Lower leg skin (tissue), 4 donors: ENCODE measurements at regions not wholly inside any gene's neighbourhood (a gene's known extent, or its start where the extent isn't known, plus 50 kb on each side); places are given as distances from the start of the nearest gene placed in this dataset.

Source experiments
- DNase-seq, 2 donors: peaks; one replicate each; pipeline ENCODE4 v3.0.0-alpha.2; 2019; ENCODE audit warnings: low spot score in 2 of 2
- H3K4me3 ChIP-seq: fragments of 200-600 bp; sonication (generic); 2 replicates; pipeline ENCODE4 v1.5.1; 2017; ENCODE audit warnings: mild to moderate bottlenecking, low read depth; ENCODE audit not compliant: poor library complexity, severe bottlenecking
- CTCF ChIP-seq, 3 donors: fragments of 450-650 bp; IDR thresholded peaks; one replicate each; pipeline ENCODE4 v1.5.1; 2016; ENCODE audit warnings: antibody characterized with exemption in 3 of 3, mild to moderate bottlenecking in 3 of 3, moderate library complexity in 2 of 3
- POLR2A ChIP-seq, 2 donors: fragments of 450-650 bp; IDR thresholded peaks; one replicate each; pipeline ENCODE4 v1.6.1; 2016 to 2017; ENCODE audit warnings: antibody characterized with exemption in 2 of 2, mild to moderate bottlenecking in 1 of 2, moderate library complexity in 1 of 2
- WGBS, 2 donors: methylation state at CpG; one replicate each; pipeline ENCODE4 v1.1.5; 2018; 5-methylcytosine and 5-hydroxymethylcytosine counted together
- intact Hi-C: fragments of 100-400 bp; cut with DNase I; formaldehyde crosslinking; loops from one replicate; pipeline ENCODE4 v1.15.0; 2023; ENCODE audit warnings: low total_unique reads

DNA sequence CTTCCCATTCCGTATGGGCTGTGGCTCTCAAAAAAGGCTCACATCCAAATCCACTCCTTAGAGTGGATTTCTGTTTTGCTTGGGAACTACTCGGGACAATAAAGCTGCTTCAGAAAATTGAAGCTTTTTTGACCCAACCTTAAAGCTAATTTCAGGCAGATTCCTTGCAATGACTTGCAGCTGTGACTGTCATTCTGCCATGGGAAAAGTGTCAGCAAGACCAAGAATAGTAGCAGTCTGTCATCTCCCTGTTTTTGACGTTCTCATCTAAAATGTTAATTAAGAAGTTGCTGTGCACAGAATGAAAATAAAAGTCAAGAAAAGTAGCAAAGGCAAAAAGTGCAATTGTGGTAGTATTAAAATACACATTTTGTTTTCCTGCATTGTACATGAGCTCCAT is 304.7 kb downstream of the COG6 start:
- 37 to 53% methylated on average over 3 of the region's 3 CpGs for WGBS, 2 donors
- no peak for DNase-seq
- intact Hi-C loops: no loop called here
- H3K4me3 ChIP-seq: no peak overlapping the region
- TF ChIP-seq POLR2A (IDR thresholded peaks at IDR 0.05) (no peak), CTCF (IDR thresholded peaks at IDR 0.05) (no peak)

GRCh38 chr13:39961036-39961435 is 305.6 kb downstream of the COG6 start:
- no peak overlapping the region for H3K4me3 ChIP-seq
- TF ChIP-seq POLR2A (IDR thresholded peaks at IDR 0.05) (no peak), CTCF (IDR thresholded peaks at IDR 0.05) (no peak)
- WGBS, 2 donors: 62 to 84% methylated on average over 1 of the region's 1 CpG
- intact Hi-C loops: no loop called here
- no peak for DNase-seq

- DNase-seq: no peak
- H3K4me3 ChIP-seq: no peak overlapping the region
- intact Hi-C loops: no loop called here
- 69 to 80% methylated on average over 1 of the region's 1 CpG for WGBS, 2 donors
- no peak for TF ChIP-seq CTCF (IDR thresholded peaks at IDR 0.05)
- no peak for TF ChIP-seq POLR2A (IDR thresholded peaks at IDR 0.05)
These were observed 308.1 kb downstream of the COG6 start for GRCh38 chr13:39963612-39964011.

- WGBS, 2 donors: 94 to 100% methylated on average over 3 of the region's 3 CpGs
- no peak for TF ChIP-seq POLR2A (IDR thresholded peaks at IDR 0.05)
- no peak for TF ChIP-seq CTCF (IDR thresholded peaks at IDR 0.05)
- intact Hi-C loops: no loop called here
- no peak for DNase-seq
- no peak overlapping the region for H3K4me3 ChIP-seq
These were observed 309.8 kb downstream of the COG6 start for GRCh38 chr13:39965309-39965708.

DNA sequence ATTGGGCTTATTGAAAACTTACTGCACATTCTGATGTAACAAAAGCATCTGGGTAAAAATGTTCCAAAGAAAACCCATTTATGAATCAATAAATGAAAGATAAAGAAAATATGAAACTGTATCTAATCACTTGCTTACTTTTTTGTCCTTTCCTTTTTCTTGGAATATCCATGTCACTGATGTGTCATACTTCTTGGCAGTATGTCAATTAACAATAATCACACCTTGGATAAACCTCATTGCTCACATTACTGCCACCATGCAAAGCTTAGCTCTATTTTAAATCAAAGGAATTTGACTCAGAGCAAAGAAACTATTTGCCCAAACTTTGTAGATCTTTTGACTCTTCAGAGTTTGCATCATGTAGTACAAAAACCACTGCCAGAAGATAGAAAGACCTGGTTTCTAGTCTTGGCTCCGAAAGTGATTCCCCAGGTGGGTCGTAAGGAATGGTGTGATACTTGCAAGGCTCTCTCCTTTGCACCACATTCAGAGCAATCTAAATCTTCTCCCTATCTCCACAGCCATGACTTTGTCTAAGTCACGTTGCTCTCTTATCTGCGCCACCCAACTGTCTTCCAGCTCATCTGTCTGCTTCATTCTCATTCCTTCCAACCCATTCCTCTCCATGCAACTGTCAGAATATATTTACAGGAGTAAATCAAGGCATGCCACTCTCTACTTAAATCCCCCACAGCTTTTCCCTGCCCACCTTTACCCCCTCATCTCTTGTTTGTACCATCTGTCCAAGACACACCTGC is 311.9 kb downstream of the COG6 start:
- intact Hi-C loops: no loop called here
- TF ChIP-seq POLR2A (IDR thresholded peaks at IDR 0.05): no peak
- TF ChIP-seq CTCF (IDR thresholded peaks at IDR 0.05): no peak
- DNase-seq: no peak
- H3K4me3 ChIP-seq: no peak overlapping the region
- WGBS, 2 donors: 92 to 96% methylated on average over 4 of the region's 4 CpGs
